Activated CD4-positive, alpha-beta T cell treated with anti-CD3 and anti-CD28 coated beads for 24 hours (primary cell): ENCODE measurements at regions not wholly inside any gene's neighbourhood (a gene's known extent, or its start where the extent isn't known, plus 50 kb on each side); places are given as distances from the start of the nearest gene placed in this dataset.
"Not testable (repeated sequence)": the region's sequence is repeated elsewhere in the genome, so short reads cannot be mapped to it uniquely, and the experiment has no call there.

Experiments
- DNase-seq, 2 donors: peaks; one replicate each; pipeline ENCODE4 v3.0.0-alpha.2; 2020; ENCODE audit warnings: low read depth in 2 of 2

- DNase-seq, result no peak
These were observed 77.8 kb downstream of the TEX36 start for GRCh38 chr10:125605167-125605566.

GRCh38 chr10:125602825-125603224, 80.1 kb downstream of the TEX36 start:
- DNase-seq, result no peak

- no peak for DNase-seq
These were observed 83.8 kb downstream of the TEX36 start for GRCh38 chr10:125599194-125599593.

GRCh38 chr10:125595911-125596310, 87.1 kb downstream of the TEX36 start:
- DNase-seq, result no peak

- DNase-seq, result no peak
These were observed 89.3 kb downstream of the TEX36 start for GRCh38 chr10:125593644-125594043.

GRCh38 chr10:125592897-125593296, 90.1 kb downstream of the TEX36 start:
- DNase-seq, result no peak

- no peak for DNase-seq
These were observed 91.1 kb downstream of the TEX36 start for GRCh38 chr10:125591886-125592285.

GRCh38 chr10:125588738-125589137, 94.2 kb downstream of the TEX36 start:
- not testable (repeated sequence) for DNase-seq

- DNase-seq, result no peak
These were observed 98.0 kb downstream of the TEX36 start for GRCh38 chr10:125584954-125585353.

GRCh38 chr10:125578658-125579315, 104.2 kb downstream of the TEX36 start:
- DNase-seq, result no peak

- no peak for DNase-seq
These were observed 107.1 kb downstream of the TEX36 start for GRCh38 chr10:125575843-125576242.

- DNase-seq, result no peak
These were observed 114.8 kb downstream of the TEX36 start for GRCh38 chr10:125568156-125568555.

- DNase-seq, result no peak
These were observed 115.4 kb downstream of the TEX36 start for GRCh38 chr10:125567529-125567928.

- no peak for DNase-seq
These were observed 117.9 kb downstream of the TEX36 start for GRCh38 chr10:125565046-125565445.

GRCh38 chr10:125564570-125564969, 118.4 kb downstream of the TEX36 start:
- DNase-seq, result no peak

- DNase-seq, result no peak
These were observed 120.2 kb downstream of the TEX36 start for GRCh38 chr10:125562737-125563136.

- no peak for DNase-seq
These were observed 122.0 kb downstream of the TEX36 start for GRCh38 chr10:125560947-125561346.

- DNase-seq, result no peak
These were observed 123.8 kb downstream of the TEX36 start for GRCh38 chr10:125559210-125559609.

GRCh38 chr10:125557801-125558505, 125.0 kb downstream of the TEX36 start:
- DNase-seq, result no peak

- DNase-seq, result no peak
These were observed 125.7 kb downstream of the TEX36 start for GRCh38 chr10:125557311-125557710.

GRCh38 chr10:125556882-125557281, 126.1 kb downstream of the TEX36 start:
- DNase-seq, result no peak

- DNase-seq, result no peak
These were observed 127.2 kb downstream of the TEX36 start for GRCh38 chr10:125555743-125556142.

GRCh38 chr10:125555267-125555666, 127.7 kb downstream of the TEX36 start:
- no peak for DNase-seq

- no peak for DNase-seq
These were observed 128.2 kb downstream of the TEX36 start for GRCh38 chr10:125554753-125555152.
